WTC11 (cell line): ENCODE measurements at regions not wholly inside any gene's neighbourhood (a gene's known extent, or its start where the extent isn't known, plus 50 kb on each side); places are given as distances from the start of the nearest gene placed in this dataset.

Experiments used
- ATF1 ChIP-seq: sonication (generic); formaldehyde crosslinking; IDR thresholded peaks from 2 replicates; pipeline ENCODE4 v1.8.1; 2023; ENCODE audit warnings: mild to moderate bottlenecking, moderate library complexity, missing genetic modification reagents
- JUN ChIP-seq: sonication (generic); formaldehyde crosslinking; IDR thresholded peaks from 2 replicates; pipeline ENCODE4 v1.8.0; 2023; ENCODE audit warnings: mild to moderate bottlenecking, missing genetic modification reagents
- TF ChIP-seq, protein P1 (sequence below): fragments of 200-600 bp; IDR thresholded peaks from 2 replicates; pipeline ENCODE4 v1.8.0; 2022; ENCODE audit warnings: antibody characterized with exemption
- TF ChIP-seq, protein P2 (sequence below): sonication (generic); formaldehyde crosslinking; IDR thresholded peaks from 2 replicates; pipeline ENCODE4 v1.8.1; 2023; ENCODE audit warnings: mild to moderate bottlenecking, missing genetic modification reagents, moderate library complexity

DNA sequence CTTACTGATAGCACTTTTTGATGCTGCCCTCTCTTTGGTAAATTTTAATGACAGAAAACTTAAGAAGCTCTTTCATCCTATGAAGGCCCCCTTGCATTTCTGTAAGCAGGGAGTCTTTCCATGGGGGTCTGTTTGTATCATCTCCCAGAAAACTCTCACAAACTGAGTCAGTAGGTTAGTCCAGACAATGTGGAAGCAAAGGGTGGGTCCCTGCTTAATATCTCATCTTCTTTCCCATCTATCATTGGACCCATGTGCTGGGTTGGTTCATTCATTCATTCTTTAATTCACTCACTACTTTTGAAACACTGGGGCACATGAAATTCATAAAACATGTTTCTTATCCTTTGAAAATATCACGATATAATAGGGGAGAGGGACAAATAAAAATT, 164.3 kb downstream of the NTMT2 start:
- TF ChIP-seq JUN (no peak), ATF1 (CRISPR knock-in tag) (no peak)
- TF ChIP-seq, protein P1, sequence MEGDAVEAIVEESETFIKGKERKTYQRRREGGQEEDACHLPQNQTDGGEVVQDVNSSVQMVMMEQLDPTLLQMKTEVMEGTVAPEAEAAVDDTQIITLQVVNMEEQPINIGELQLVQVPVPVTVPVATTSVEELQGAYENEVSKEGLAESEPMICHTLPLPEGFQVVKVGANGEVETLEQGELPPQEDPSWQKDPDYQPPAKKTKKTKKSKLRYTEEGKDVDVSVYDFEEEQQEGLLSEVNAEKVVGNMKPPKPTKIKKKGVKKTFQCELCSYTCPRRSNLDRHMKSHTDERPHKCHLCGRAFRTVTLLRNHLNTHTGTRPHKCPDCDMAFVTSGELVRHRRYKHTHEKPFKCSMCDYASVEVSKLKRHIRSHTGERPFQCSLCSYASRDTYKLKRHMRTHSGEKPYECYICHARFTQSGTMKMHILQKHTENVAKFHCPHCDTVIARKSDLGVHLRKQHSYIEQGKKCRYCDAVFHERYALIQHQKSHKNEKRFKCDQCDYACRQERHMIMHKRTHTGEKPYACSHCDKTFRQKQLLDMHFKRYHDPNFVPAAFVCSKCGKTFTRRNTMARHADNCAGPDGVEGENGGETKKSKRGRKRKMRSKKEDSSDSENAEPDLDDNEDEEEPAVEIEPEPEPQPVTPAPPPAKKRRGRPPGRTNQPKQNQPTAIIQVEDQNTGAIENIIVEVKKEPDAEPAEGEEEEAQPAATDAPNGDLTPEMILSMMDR = no peak
- TF ChIP-seq, protein P2, sequence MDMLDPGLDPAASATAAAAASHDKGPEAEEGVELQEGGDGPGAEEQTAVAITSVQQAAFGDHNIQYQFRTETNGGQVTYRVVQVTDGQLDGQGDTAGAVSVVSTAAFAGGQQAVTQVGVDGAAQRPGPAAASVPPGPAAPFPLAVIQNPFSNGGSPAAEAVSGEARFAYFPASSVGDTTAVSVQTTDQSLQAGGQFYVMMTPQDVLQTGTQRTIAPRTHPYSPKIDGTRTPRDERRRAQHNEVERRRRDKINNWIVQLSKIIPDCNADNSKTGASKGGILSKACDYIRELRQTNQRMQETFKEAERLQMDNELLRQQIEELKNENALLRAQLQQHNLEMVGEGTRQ (CRISPR knock-in tag) = no peak
